PFSK-1 (cell line): ENCODE measurements at regions not wholly inside any gene's neighbourhood (a gene's known extent, or its start where the extent isn't known, plus 50 kb on each side); places are given as distances from the start of the nearest gene placed in this dataset.

Source experiments
- FOXP2 ChIP-seq: optimal IDR thresholded peaks from 2 replicates; pipeline ENCODE3; 2011; ENCODE audit warnings: borderline replicate concordance, control low read depth, inconsistent platforms; ENCODE audit not compliant: insufficient read depth; ENCODE audit errors: extremely low read length, extremely low read depth
- POLR2AphosphoS5 ChIP-seq: IDR thresholded peaks from 2 replicates; pipeline ENCODE4 v1.6.1; 2012; ENCODE audit warnings: low read depth, mild to moderate bottlenecking, control low read depth, low read length, moderate library complexity
- REST ChIP-seq, 2 experiments: IDR thresholded peaks; 2 replicates each; pipeline versions ENCODE4 v1.6.1 to v1.8.0; 2011 to 2012; ENCODE audit warnings: low read depth in 2 of 2, low read length in 2 of 2, control low read depth in 1 of 2, inconsistent platforms in 1 of 2, mild to moderate bottlenecking in 1 of 2, moderate library complexity in 1 of 2; ENCODE audit not compliant: insufficient read depth in 1 of 2
- TAF1 ChIP-seq: IDR thresholded peaks from 2 replicates; pipeline ENCODE4 v1.6.1; 2012; ENCODE audit warnings: low read length, control low read depth, borderline replicate concordance; ENCODE audit not compliant: insufficient read depth

- no peak for TF ChIP-seq TAF1
- no peak for TF ChIP-seq POLR2AphosphoS5
- TF ChIP-seq REST (IDR thresholded peaks at IDR 0.05; ENCODE audit: insufficient read depth in 1 of 2, low read depth in 2 of 2, low read length in 2 of 2): no peak
- no peak for TF ChIP-seq FOXP2
Observed at GRCh38 chr1:101112051-101112780, 86.6 kb upstream of the DPH5 start.
